ENCODE measurements at regions not wholly inside any gene's neighbourhood (a gene's known extent, or its start where the extent isn't known, plus 50 kb on each side); places are given as distances from the start of the nearest gene placed in this dataset.
A peak's percentile ranks its signal among the peaks of the same experiment; 100 is the strongest.

GRCh38 chr11:87879118-87879517 is 296.1 kb downstream of the RAB38 start:
- Mint-ChIP-seq H3K27me3 (ENCODE audit: insufficient read depth, unreplicated experiment) (no peaks in the 10 kb centered on the region), H3K4me1 (ENCODE audit: insufficient read depth, unreplicated experiment) (peaks cover 6% of the 10 kb centered on the region), H3K9me3 (ENCODE audit: unreplicated experiment) (no peaks in the 10 kb centered on the region), H3K36me3 (ENCODE audit: insufficient read depth, unreplicated experiment) (peaks cover 6% of the 10 kb centered on the region), H3K4me3 (ENCODE audit: unreplicated experiment) (no peak overlapping the region), H3K27ac (ENCODE audit: low read depth, unreplicated experiment) (no peak overlapping the region)
- CTCF ChIA-PET: interaction anchor here (0.6 to 2.6 kb wide), 20 partner anchors 8 to 1447 kb away, joined by 3 to 18 read pairs (median 6); no protein-coding TSS in a partner anchor
- no TSS peak for BruUV-seq (replicated peaks)
- DNase-seq (ENCODE audit: unreplicated experiment): peak; percentile 52
- intact Hi-C loops (cut with micrococcal nuclease): loop anchor here (5.0 to 10.0 kb wide), 2 partner anchors 417 to 524 kb away; no protein-coding TSS in a partner anchor
- POLR2A ChIA-PET: interaction anchor here (1.2 kb wide), 1 partner anchor 659 kb away, joined by 3 read pairs; no protein-coding TSS in a partner anchor
- TF ChIP-seq, protein P1, sequence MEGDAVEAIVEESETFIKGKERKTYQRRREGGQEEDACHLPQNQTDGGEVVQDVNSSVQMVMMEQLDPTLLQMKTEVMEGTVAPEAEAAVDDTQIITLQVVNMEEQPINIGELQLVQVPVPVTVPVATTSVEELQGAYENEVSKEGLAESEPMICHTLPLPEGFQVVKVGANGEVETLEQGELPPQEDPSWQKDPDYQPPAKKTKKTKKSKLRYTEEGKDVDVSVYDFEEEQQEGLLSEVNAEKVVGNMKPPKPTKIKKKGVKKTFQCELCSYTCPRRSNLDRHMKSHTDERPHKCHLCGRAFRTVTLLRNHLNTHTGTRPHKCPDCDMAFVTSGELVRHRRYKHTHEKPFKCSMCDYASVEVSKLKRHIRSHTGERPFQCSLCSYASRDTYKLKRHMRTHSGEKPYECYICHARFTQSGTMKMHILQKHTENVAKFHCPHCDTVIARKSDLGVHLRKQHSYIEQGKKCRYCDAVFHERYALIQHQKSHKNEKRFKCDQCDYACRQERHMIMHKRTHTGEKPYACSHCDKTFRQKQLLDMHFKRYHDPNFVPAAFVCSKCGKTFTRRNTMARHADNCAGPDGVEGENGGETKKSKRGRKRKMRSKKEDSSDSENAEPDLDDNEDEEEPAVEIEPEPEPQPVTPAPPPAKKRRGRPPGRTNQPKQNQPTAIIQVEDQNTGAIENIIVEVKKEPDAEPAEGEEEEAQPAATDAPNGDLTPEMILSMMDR (IDR thresholded peaks at IDR 0.05; ENCODE audit: unreplicated experiment): no peak

DNA sequence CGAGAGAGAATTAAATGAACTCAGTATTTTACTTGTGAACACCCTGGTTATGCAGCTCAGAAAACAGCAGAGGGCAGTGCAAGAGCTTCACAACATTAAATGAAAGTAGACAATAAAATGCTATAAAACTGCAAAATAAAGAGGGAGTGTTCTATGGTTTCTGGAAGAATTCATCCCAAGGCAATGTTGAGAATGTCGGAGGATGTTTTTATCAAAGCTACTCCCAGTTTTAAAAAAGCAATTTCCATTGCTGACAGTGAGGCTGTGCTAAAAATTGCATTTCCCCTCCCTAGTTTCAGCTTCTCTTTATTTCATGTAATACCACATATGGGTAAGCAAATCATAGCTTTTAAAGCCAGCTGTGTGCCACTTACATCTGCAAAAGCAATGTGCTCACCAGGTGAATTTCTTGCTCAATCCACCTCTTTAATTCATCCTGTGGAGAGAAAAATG is 296.8 kb downstream of the RAB38 start:
- H3K36me3 Mint-ChIP-seq (ENCODE audit: insufficient read depth, unreplicated experiment): peaks cover 6% of the 10 kb centered on the region
- H3K27ac Mint-ChIP-seq (ENCODE audit: low read depth, unreplicated experiment): no peak overlapping the region
- ChIA-PET POLR2A (interaction anchor here (0.9 to 1.2 kb wide), 2 partner anchors 297 to 660 kb away, joined by 3 read pairs; partner anchors contain the start of gene RAB38), CTCF (interaction anchor here (0.6 to 2.6 kb wide), 25 partner anchors 9 to 826 kb away, joined by 3 to 18 read pairs (median 4); no protein-coding TSS in a partner anchor)
- no peaks in the 10 kb centered on the region for H3K27me3 Mint-ChIP-seq (ENCODE audit: insufficient read depth, unreplicated experiment)
- intact Hi-C loops (cut with micrococcal nuclease): loop anchor here (1.0 to 10.0 kb wide), 6 partner anchors 48 to 1009 kb away; no protein-coding TSS in a partner anchor
- no peaks in the 10 kb centered on the region for H3K9me3 Mint-ChIP-seq (ENCODE audit: unreplicated experiment)
- no TSS peak for BruUV-seq (replicated peaks)
- H3K4me3 Mint-ChIP-seq (ENCODE audit: unreplicated experiment): no peak overlapping the region
- TF ChIP-seq, protein P1 (IDR thresholded peaks at IDR 0.05; ENCODE audit: unreplicated experiment): peak; percentile 56
- H3K4me1 Mint-ChIP-seq (ENCODE audit: insufficient read depth, unreplicated experiment): peaks cover 6% of the 10 kb centered on the region
- peak; percentile 57 for DNase-seq (ENCODE audit: unreplicated experiment)

DNA sequence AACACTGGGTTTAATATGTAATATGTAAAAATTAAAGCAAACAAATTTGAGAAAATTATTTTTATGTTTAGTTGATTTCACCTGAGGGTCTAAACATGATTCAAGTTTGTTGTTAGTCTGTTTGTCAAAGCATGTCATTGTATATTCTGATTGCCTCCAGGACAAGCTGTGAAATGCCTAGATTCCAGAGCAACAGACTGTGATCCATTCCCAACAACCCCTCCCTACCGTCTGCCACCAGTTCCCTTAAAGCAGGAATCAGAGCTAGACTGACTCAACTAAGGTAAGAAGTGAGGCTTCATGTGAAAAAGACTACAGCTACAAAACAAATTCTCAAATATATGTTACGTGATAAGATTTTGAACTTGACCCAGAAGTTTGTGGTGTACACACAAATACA is 304.2 kb downstream of the RAB38 start:
- TF ChIP-seq, protein P1 (IDR thresholded peaks at IDR 0.05; ENCODE audit: unreplicated experiment): no peak
- no peaks in the 10 kb centered on the region for H3K36me3 Mint-ChIP-seq (ENCODE audit: insufficient read depth, unreplicated experiment)
- H3K4me1 Mint-ChIP-seq (ENCODE audit: insufficient read depth, unreplicated experiment): no peaks in the 10 kb centered on the region
- POLR2A ChIA-PET: no interaction called here
- BruUV-seq (replicated peaks): no TSS peak
- DNase-seq (ENCODE audit: unreplicated experiment): no peak
- H3K9me3 Mint-ChIP-seq (ENCODE audit: unreplicated experiment): no peaks in the 10 kb centered on the region
- CTCF ChIA-PET: interaction anchor here (0.6 to 2.0 kb wide), 2 partner anchors 9 to 37 kb away, joined by 3 to 4 read pairs; no protein-coding TSS in a partner anchor
- intact Hi-C loops (cut with micrococcal nuclease): loop anchor here (10.0 kb wide), 1 partner anchor 516 kb away; no protein-coding TSS in a partner anchor
- no peak overlapping the region for H3K4me3 Mint-ChIP-seq (ENCODE audit: unreplicated experiment)
- H3K27me3 Mint-ChIP-seq (ENCODE audit: insufficient read depth, unreplicated experiment): no peaks in the 10 kb centered on the region
- H3K27ac Mint-ChIP-seq (ENCODE audit: low read depth, unreplicated experiment): no peak overlapping the region

GRCh38 chr11:87870086-87870485 is 305.2 kb downstream of the RAB38 start:
- TF ChIP-seq, protein P1 (IDR thresholded peaks at IDR 0.05; ENCODE audit: unreplicated experiment): no peak
- H3K36me3 Mint-ChIP-seq (ENCODE audit: insufficient read depth, unreplicated experiment): no peaks in the 10 kb centered on the region
- DNase-seq (ENCODE audit: unreplicated experiment): no peak
- ChIA-PET CTCF (interaction anchor here (0.5 to 2.6 kb wide), 5 partner anchors 8 to 1188 kb away, joined by 3 to 13 read pairs (median 4); no protein-coding TSS in a partner anchor), POLR2A (no interaction called here)
- H3K27ac Mint-ChIP-seq (ENCODE audit: low read depth, unreplicated experiment): no peak overlapping the region
- no TSS peak for BruUV-seq (replicated peaks)
- H3K4me3 Mint-ChIP-seq (ENCODE audit: unreplicated experiment): no peak overlapping the region
- H3K4me1 Mint-ChIP-seq (ENCODE audit: insufficient read depth, unreplicated experiment): no peaks in the 10 kb centered on the region
- no peaks in the 10 kb centered on the region for H3K9me3 Mint-ChIP-seq (ENCODE audit: unreplicated experiment)
- H3K27me3 Mint-ChIP-seq (ENCODE audit: insufficient read depth, unreplicated experiment): no peaks in the 10 kb centered on the region
- intact Hi-C loops (cut with micrococcal nuclease): loop anchor here (10.0 kb wide), 1 partner anchor 515 kb away; no protein-coding TSS in a partner anchor

Measured in MCF 10A (cell line).